HG03025 (cell line): ENCODE measurements at regions not wholly inside any gene's neighbourhood (a gene's known extent, or its start where the extent isn't known, plus 50 kb on each side); places are given as distances from the start of the nearest gene placed in this dataset.

Source experiments
- ATAC-seq: cut with Tn5 transposase; IDR thresholded peaks from one replicate; pipeline ENCODE4 v1.9.1; 2021; ENCODE audit warnings: mild to moderate bottlenecking, moderate library complexity; ENCODE audit not compliant: unreplicated experiment, low FRiP score

GRCh38 chr6:149211046-149211571 is 106.4 kb upstream of the TAB2 start:
- peak; percentile 73 for ATAC-seq

DNA sequence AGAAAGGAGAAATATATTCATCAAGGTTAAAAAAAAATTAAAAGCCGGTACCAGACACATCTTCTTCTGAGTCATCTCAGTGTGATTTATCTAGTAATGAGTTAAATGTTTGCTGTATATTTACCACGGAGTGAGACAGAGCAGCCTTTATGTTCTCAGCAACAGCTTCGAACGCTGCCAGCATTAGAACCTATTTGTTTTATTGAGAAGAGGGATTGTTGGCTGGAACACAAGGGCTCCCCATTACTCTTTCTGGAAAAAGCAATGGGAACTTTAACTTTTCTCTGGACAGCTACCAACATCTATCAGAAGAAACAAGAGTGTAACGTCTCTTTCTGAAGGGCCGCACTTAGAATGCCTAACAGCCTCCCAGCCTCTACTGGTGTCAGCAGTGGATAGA is 105.3 kb upstream of the TAB2 start:
- ATAC-seq, result no peak

DNA sequence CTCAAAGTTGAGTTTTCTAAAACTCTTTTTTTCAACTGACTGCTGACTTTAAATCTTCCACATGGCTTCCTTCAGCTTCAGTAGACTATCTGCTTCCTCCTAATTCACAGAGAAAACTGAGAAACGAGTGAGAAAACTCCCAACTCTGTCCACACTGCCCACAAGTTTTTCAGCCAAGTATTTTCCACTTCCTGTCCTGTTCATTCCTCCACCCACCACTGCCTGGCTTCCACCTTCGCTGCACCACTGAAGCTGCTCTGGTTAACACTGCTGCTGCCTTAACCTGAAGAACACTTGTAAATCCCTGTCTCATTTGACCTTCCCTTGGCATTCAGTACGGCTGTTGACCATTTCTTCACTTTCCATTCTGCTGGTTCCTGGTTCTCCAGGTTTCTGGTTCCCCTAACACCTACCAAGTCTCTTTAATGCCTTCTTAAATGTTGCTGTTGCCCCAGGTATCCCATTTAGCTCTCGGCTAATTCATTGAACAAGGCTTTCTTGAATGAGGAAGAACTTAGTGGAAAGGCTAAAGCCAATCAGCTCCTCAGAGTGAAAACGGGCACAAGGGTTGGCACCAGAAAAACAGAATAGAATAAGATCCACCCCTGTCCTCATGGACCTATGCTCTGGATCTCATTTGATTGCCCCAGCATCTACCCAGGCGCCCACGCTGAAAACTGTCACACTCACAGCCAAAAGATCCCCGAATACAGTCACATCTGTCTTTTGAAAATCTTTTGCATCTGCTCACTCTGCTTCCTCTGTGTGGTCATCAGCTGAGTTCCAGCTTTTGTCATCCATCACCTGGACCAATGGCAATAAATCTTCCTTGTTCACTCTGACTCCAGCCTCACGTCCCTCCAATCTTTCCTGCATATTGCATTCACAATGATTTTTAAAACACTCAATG is 104.4 kb upstream of the TAB2 start:
- ATAC-seq, result no peak

GRCh38 chr6:149213829-149214228 is 103.7 kb upstream of the TAB2 start:
- no peak for ATAC-seq

DNA sequence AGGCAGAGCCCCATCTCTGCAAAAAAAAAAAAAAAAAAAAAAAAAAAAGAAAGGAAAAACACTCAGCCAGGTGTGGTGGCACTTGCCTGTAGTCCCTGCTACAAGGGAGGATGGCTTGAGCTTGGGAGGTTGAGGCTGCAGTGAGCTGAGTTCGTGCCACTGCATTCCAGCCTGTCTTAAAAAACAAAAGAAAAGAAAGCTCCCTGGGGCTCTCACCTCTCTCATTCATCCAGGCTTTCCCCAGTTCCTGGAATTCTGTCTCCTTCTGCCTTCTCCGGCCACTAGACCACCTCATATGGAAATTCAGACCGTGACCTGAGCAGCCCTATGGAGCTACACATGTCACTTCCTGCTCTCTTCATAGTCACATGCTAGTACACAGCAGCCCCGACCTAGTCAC is 101.1 kb upstream of the TAB2 start:
- ATAC-seq, result no peak

DNA sequence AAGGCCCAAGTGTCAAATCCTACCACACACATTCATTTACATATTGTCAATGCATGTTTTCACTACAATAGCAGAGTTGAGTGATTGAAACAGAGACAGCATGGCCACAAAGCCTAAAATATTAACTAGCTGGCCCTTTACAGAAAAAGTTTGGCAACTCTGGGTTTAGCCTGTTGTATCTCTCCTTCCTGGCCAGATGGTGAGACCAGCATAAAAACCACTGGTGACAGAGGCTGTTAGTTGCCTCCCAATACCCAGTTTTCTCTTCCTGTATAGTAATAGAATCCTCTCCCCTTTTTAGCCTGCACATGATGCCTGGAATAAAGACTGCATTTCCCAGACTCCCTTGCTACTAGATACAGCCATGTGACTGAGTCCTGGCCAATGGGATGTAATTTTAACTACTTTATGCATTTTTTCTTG is 100.0 kb upstream of the TAB2 start:
- peak; percentile 43 for ATAC-seq

DNA sequence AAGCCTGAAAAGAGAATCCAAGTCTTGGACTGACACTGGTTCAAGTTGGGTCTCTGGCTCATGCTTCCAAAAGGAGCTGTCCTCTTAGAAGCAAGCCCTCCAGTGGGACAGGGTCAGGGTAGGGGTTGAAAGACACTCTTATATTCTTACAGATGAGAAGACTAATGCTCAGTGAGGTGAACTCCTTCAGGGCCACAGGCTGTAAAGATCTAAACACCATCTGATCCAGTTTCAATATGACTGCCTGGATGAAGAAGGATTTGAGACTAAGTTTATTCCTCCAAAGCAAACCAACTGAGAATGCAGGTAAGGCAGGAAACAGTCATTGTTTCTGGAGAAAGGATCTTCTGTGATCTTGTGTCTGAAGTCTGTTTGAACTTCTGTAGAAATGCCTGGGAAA is 99.0 kb upstream of the TAB2 start:
- no peak for ATAC-seq

GRCh38 chr6:149218915-149219314 is 98.6 kb upstream of the TAB2 start:
- ATAC-seq, result no peak

- no peak for ATAC-seq
Measured at GRCh38 chr6:149220882-149221773, 96.4 kb upstream of the TAB2 start.

- no peak for ATAC-seq
Measured at GRCh38 chr6:149221774-149222070, 95.8 kb upstream of the TAB2 start.

DNA sequence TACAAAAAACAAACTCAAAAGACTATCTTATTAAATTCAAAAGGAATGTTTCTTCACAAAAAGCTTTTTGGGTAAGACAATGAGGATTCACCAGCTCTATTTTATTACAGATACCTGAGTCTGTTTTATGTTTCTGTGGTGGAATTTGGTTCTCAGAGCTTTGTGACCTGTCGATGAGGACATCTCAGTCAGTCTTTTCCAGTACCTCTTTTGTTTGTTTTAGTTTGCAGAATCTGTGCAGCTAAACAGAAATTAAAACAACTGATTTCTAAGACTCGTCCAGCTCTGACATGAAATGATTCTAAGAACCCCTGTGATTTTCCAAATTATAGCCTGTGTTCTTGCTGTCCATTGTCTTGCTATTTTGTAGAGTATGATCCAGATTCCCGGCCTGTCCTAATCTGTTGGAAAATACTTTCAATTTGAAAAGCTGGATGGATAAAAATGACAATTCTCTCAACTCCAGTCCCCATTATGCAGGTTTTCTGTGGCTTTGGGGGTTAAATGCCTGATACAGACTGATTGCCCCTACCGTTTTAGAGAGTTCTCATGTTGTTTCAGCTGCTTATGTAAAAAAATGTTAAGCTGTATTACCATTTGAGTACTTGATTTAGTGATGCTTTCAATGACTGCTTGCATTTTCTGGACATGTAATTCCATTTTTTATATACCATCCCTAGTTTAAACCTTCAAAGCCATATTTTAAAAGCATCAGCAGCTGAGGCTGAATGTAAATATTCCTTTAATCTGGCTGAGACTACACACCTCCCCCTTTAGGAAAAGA is 94.2 kb upstream of the TAB2 start:
- ATAC-seq, result no peak

- ATAC-seq, result no peak
Measured at GRCh38 chr6:149223904-149224351, 93.6 kb upstream of the TAB2 start.

- no peak for ATAC-seq
Measured at GRCh38 chr6:149224399-149224798, 93.1 kb upstream of the TAB2 start.

DNA sequence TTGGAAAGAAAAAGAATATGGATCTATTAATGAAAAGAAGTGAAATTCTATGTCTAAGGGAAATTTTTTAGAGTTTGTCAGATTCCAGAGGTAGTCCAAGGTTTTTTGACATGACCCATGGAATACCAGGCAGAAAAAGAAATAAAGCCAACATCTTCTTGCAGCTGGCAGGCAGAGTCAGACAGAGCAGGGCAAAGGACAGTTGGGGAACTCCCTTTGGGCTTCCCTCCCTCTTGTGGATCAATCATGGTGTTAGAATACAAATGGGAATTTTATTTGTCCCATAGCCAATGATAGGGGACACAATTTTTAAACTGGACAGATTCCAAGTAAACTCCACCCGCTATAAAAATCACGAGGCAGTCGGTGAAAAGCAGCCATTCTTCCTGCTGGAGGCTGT is 92.1 kb upstream of the TAB2 start:
- no peak for ATAC-seq

DNA sequence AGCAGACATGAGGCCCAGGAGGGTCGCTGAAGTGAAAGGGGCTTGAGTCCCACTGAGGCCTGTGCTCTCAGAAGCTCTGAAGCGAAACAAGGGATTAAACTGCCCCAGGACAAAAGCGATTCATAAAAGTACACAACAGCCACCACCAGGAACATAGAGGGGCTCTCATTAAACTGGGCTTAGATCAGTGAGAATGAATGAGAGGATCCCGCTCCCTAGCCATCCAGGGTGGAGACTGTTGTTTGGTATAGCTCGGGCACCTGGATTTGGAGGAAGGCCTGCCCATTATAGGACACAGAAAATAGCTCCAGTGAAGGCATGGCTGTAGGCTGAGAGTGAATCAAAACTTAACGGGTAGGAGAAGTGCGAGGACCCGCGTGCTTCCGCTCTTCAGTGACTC is 91.6 kb upstream of the TAB2 start:
- ATAC-seq, result no peak

DNA sequence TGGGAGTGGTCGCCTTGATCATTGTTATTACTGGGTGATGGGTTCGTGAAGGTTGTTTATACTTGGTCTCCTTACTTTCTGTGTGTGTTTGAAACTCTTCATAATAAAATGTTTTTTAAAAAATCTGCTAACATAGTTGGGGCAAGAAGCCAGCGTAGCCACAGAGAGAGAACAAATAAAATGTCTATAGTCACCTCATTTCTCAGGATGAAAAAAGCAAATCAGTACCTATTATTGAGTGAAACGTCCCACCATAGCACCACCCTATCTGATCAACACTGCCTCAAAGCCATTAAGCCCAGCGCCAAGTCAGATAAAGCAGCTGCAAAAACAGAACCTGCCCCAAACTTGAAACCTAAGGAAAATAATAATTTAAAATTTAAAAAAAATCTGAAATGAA is 89.7 kb upstream of the TAB2 start:
- ATAC-seq, result no peak

DNA sequence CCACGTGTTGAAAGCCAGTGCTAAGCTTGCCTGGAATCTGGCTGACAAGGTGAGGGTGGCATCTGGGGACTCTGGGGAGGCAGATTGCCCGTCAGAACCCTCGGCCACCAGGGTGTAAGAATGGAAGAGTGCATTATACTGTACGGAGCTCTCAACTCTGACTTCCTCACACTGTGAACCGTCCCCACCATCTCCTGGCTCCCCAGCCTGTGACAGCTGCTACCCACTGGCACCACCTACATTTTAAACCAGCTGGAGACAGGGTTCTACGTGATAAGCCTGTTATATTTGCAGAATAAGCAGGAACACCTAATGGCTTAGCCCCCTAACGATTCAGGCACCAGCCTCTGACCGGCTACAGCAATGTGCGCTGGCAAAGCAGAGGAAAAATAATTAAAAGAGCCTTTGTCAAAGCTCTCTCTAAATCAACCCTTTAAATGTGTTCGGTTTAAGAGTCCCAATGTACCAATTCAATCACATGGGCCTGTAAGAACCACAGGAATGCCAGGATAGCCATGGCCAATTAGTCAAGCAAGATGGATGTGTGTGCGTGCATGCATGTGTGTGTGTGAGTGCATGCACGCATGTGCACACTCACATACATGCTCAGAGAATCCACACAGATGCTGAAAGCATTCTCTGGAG is 89.1 kb upstream of the TAB2 start:
- no peak for ATAC-seq

GRCh38 chr6:149229096-149229495 is 88.4 kb upstream of the TAB2 start:
- ATAC-seq, result no peak

DNA sequence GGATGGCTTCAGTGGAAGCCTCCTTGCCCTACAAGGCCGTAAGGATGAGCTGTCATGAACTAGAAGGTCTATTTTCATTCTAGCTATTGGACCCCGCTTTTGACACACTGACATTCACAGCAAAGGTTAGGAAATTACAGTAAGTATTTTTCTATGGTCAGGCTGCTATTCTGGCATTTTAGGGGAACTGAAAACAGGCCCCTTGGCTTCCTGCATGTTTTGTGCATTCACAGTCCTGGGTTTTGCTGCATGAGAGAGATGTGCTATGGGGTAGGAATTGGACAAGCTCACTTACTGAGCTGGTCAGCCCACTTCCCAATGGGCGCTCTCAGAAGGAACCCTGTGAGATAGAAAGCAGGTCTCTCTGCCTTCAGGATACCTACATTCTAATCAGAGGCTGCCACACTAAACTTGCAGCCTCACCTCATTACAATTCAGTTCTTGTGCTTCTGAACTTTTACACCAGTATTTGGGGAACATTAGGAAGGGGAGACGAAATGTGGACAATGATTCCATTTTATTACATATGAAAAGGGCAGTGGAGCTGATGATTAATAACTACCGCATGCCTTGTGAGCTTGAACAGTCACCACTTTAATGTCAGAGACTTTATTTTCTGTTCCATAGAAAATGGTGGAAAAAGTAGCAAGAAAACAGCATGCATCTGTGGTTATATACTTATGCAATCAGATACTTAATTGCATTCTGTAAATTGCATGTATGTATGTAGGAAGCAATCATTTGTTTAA is 86.6 kb upstream of the TAB2 start:
- no peak for ATAC-seq
